ENCODE measurements at regions not wholly inside any gene's neighbourhood (a gene's known extent, or its start where the extent isn't known, plus 50 kb on each side); places are given as distances from the start of the nearest gene placed in this dataset.
"Not testable (repeated sequence)": the region's sequence is repeated elsewhere in the genome, so short reads cannot be mapped to it uniquely, and the experiment has no call there.

- peak; percentile 68 for DNase-seq
Observed at GRCh38 chr2:215793747-215794595, 219.4 kb downstream of the MREG start.

- no peak for DNase-seq
Observed at GRCh38 chr2:215791481-215791937, 221.8 kb downstream of the MREG start.

- no peak for DNase-seq
Observed at GRCh38 chr2:215790523-215791421, 222.6 kb downstream of the MREG start.

- DNase-seq = no peak
Observed at GRCh38 chr2:215787565-215788178, 225.7 kb downstream of the MREG start.

- no peak for DNase-seq
Observed at GRCh38 chr2:215787025-215787424, 226.3 kb downstream of the MREG start.

- DNase-seq = no peak
Observed at GRCh38 chr2:215784371-215784783, 229.0 kb downstream of the MREG start.

GRCh38 chr2:215783640-215784039 lies 229.7 kb downstream of the MREG start:
- DNase-seq = not testable (repeated sequence)

GRCh38 chr2:215782965-215783364 lies 230.4 kb downstream of the MREG start:
- DNase-seq = no peak

- DNase-seq = no peak
Observed at GRCh38 chr2:215782295-215782694, 231.1 kb downstream of the MREG start.

- DNase-seq = no peak
Observed at GRCh38 chr2:215780907-215781685, 232.3 kb downstream of the MREG start.

- DNase-seq = no peak
Observed at GRCh38 chr2:215780313-215780712, 233.0 kb downstream of the MREG start.

GRCh38 chr2:215779912-215780311 lies 233.4 kb downstream of the MREG start:
- no peak for DNase-seq

- DNase-seq = no peak
Observed at GRCh38 chr2:215777465-215778044, 235.8 kb downstream of the MREG start.

- DNase-seq = no peak
Observed at GRCh38 chr2:215775106-215775505, 238.2 kb downstream of the MREG start.

GRCh38 chr2:215773728-215774127 lies 239.6 kb downstream of the MREG start:
- peak; percentile 39 for DNase-seq

GRCh38 chr2:215772634-215773563 lies 240.5 kb downstream of the MREG start:
- DNase-seq = no peak

- DNase-seq = no peak
Observed at GRCh38 chr2:215772003-215772402, 241.3 kb downstream of the MREG start.

- no peak for DNase-seq
Observed at GRCh38 chr2:215771241-215771640, 242.1 kb downstream of the MREG start.

- DNase-seq = no peak
Observed at GRCh38 chr2:215770668-215771067, 242.7 kb downstream of the MREG start.

- DNase-seq = no peak
Observed at GRCh38 chr2:215769246-215769645, 244.1 kb downstream of the MREG start.

GRCh38 chr2:215767625-215768024 lies 245.7 kb downstream of the MREG start:
- no peak for DNase-seq

All from stimulated activated CD8-positive, alpha-beta memory T cell treated with anti-CD3 and anti-CD28 coated beads, Interleukin-4, amount 100 ng/mL, for 48 hours (primary cell).